ENCODE measurements at regions not wholly inside any gene's neighbourhood (a gene's known extent, or its start where the extent isn't known, plus 50 kb on each side); places are given as distances from the start of the nearest gene placed in this dataset.
"Not testable (repeated sequence)": the region's sequence is repeated elsewhere in the genome, so short reads cannot be mapped to it uniquely, and the experiment has no call there.

GRCh38 chr10:90023950-90024349 lies 322.6 kb downstream of the KIF20B start:
- DNase-seq (ENCODE audit: low spot score) = no peak

DNA sequence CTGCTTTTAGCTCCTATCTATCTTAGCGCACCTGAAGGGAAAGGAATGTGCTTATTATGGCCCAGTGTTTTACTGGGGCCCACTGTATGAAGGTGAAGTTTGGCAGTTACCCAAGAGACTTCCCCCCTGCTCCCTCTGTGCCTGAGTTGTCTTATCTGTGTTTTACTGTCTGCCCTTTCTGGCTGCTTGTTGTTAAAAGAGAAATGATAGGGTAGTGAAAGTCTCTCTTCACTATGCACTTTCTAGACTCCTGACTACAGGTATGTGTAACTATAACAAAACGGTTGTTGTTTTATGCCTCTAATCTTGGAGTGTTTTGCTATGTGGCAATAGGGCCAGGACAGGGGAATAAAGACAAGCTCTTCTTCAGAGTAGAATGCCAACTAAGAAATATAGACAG lies 326.9 kb downstream of the KIF20B start:
- no peak for DNase-seq (ENCODE audit: low spot score)

DNA sequence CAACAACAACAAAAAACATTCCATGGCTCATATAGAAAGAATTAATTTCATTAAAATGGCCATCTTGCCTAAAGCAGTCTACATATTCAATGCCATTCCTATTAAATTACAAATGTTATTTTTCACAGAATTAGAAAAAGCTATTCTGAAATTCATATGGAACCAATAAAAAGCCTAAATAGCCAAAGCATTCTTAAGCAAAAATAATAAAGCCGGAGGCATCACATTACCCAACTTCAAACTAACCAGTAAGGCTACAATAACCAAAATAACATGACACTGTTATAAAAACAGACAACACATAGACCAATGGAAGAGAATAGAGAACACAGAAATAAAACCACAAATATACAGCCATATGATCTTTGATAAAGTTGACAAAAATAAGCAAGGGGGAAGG lies 330.4 kb downstream of the KIF20B start:
- no peak for DNase-seq (ENCODE audit: low spot score)

DNA sequence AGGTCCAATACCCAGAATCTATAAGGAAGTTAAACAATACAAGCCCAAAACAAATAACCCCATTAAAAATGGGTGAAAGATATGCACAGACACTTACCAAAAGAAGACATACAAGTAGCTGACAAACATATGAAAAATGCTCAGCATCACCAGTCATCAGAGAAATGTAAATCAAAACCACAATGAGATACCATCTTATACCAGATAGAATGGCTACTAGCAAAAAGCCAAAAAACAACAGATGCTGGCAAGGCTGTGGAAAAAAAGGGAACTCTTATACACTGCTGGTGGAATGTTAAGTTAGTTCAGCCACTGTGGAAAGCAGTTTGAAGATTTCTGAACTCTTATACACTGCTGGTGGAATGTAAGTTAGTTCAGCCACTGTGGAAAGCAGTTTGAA lies 331.1 kb downstream of the KIF20B start:
- DNase-seq (ENCODE audit: low spot score) = no peak

- DNase-seq (ENCODE audit: low spot score) = not testable (repeated sequence)
Measured at GRCh38 chr10:90034862-90035261, 333.5 kb downstream of the KIF20B start.

- no peak for DNase-seq (ENCODE audit: low spot score)
Measured at GRCh38 chr10:90041585-90041984, 340.2 kb downstream of the KIF20B start.

GRCh38 chr10:90042075-90042474 lies 340.7 kb downstream of the KIF20B start:
- no peak for DNase-seq (ENCODE audit: low spot score)

DNA sequence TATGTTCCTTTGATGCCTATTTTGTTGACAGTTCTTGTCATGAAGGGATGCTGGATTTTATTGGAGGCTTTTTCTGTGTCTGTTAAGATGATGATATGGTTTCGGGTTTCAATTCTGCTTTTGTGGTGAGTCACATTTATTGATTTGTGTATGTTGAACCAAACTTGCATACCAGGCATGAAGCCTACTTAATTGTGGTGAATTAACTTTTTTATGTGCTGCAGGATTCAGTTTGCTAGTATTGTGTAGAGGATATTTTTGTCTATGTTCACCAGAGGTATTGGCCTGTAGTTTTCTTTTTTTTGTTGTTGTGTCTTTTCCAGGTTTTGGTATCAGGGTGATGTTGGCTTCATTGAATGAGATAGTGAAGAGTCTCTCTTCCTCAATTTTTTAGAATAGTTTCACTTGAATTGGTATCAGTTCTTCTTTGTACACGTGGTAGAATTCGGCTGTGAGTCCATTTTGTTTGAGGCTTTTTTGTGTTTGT lies 345.9 kb downstream of the KIF20B start:
- DNase-seq (ENCODE audit: low spot score) = no peak

- no peak for DNase-seq (ENCODE audit: low spot score)
Measured at GRCh38 chr10:90051053-90051452, 349.7 kb downstream of the KIF20B start.

- no peak for DNase-seq (ENCODE audit: low spot score)
Measured at GRCh38 chr10:90051474-90051873, 350.1 kb downstream of the KIF20B start.

DNA sequence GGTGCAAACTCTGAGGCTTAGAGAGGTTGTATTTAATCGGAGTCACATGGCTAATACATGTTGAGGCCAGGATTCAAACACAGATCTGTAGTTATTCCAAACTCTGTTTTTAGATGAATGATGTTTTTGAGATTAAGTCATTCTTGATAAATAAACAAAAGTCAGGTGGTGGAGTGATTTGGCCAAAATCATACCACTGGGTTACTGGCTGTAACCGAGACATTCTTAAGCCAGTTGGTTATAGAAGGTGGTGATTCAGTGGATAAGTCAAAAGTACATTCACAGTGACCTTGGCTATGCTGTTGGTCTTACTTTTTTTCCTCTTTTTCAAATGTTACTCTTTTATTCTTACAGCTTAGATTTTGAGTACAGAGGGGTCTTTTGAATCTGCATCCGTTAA lies 361.4 kb downstream of the KIF20B start:
- DNase-seq (ENCODE audit: low spot score) = no peak

- no peak for DNase-seq (ENCODE audit: low spot score)
Measured at GRCh38 chr10:90064295-90064694, 362.9 kb downstream of the KIF20B start.

- DNase-seq (ENCODE audit: low spot score) = no peak
Measured at GRCh38 chr10:90066435-90066834, 365.0 kb downstream of the KIF20B start.

GRCh38 chr10:90075995-90076394 lies 374.6 kb downstream of the KIF20B start:
- DNase-seq (ENCODE audit: low spot score) = no peak

DNA sequence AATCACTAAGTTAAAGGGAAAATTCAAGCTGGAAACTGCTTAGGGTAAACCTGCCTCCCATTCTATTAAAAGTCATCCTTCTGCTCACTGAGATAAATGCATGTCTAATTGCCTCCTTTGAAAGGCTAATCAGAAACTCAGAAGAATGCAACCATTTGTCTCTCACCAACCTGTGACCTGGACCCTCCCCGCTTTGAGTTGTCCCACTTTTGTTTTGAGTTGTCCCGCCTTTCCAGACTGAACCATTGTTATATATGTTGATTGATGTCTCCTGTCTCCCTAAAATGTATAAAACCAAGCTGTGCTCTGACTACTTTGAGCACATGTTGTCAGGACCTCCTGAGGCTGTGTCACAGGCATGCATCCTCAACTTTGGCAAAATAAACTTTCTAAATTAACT lies 378.4 kb downstream of the KIF20B start:
- no peak for DNase-seq (ENCODE audit: low spot score)

- not testable (repeated sequence) for DNase-seq (ENCODE audit: low spot score)
Measured at GRCh38 chr10:90086606-90087190, 385.3 kb downstream of the KIF20B start.

- DNase-seq (ENCODE audit: low spot score) = no peak
Measured at GRCh38 chr10:90087197-90088023, 386.0 kb downstream of the KIF20B start.

GRCh38 chr10:90088024-90088317 lies 386.6 kb downstream of the KIF20B start:
- no peak for DNase-seq (ENCODE audit: low spot score)

- no peak for DNase-seq (ENCODE audit: low spot score)
Measured at GRCh38 chr10:90089719-90090118, 388.3 kb downstream of the KIF20B start.

DNA sequence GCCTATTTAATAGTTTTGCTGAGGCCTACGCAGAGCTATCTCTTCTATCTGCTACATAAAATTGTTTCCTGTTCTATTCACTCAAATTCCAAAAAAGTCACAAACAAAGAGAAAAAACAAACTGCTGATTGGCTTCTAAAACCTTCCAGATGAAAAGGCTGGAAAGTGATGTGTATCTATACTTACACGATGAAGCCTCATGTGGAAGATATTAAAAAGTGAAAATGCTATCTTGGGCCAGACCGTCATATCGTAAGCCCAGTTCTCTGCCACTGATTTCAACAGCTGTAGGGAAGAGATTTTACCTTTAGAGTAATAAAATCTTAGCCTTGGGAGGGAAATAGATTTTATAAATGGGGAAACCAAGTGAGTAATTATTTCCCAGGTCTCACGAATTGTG lies 394.8 kb downstream of the KIF20B start:
- no peak for DNase-seq (ENCODE audit: low spot score)

DNA sequence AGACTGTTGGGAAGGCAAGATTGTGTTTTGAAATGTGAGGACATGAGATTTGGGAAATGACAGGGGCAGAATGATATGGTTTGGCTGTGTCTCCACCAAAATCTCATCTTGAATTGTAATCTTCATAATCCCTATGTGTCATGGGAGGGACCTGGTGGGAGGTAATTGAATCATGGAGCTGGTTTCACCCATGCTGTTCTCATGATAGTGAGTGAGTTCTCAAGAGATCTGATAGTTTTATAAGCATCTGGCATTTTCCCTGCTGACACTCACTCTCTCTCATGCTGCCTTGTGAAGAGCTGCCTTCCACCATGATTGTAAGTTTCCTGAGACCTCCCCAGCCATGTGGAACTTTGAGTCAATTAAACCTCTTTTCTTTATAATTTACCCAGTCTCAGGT lies 406.2 kb downstream of the KIF20B start:
- DNase-seq (ENCODE audit: low spot score) = not testable (repeated sequence)

GRCh38 chr10:90111671-90112070 lies 410.3 kb downstream of the KIF20B start:
- DNase-seq (ENCODE audit: low spot score) = no peak

DNA sequence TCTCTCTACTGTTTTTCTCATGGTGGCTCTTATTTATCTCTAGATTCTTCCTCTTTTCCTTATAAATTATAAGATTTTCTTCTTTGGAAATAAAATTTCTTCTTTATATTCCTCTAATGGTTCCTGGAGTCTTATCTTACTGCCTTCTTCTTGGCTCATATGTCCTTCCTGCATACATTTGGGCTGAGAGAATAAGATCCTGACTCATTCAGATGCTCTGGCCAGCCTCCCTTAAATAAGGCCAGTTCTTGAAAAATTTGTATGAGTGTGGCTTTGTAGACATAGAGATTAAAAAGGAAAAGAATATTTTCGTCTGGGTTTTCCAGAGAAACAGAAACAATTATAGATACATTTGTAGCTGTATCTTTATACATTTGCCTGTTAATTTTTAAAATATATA lies 411.3 kb downstream of the KIF20B start:
- no peak for DNase-seq (ENCODE audit: low spot score)

DNA sequence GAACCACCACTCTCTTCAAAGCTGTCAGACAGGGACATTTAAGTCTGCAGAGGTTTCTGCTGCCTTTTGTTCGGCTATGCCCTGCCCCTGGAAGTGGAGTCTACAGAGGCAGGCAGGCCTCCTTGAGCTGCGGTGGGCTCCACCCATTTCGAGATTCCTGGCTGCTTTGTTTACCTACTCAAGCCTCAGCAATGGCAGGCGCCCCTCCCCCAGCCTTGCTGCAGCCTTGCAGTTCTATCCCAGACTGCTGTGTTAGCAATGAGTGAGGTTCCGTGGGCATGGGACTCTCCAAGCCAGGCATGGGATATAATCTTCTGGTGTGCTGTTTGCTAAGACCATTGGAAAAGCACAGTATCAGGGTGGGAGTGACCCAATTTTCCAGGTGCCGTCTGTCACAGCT lies 417.2 kb downstream of the KIF20B start:
- not testable (repeated sequence) for DNase-seq (ENCODE audit: low spot score)

Data from pons (tissue), 1 donor.